H1 (cell line): ENCODE measurements at regions not wholly inside any gene's neighbourhood (a gene's known extent, or its start where the extent isn't known, plus 50 kb on each side); places are given as distances from the start of the nearest gene placed in this dataset.

Source experiments
- KDM4A ChIP-seq: IDR thresholded peaks from one replicate; pipeline ENCODE4 v1.7.1; 2012; ENCODE audit warnings: low read depth, mild to moderate bottlenecking, moderate library complexity, low read length, inconsistent platforms; ENCODE audit not compliant: severe bottlenecking
- POLR2A ChIP-seq, 2 experiments: IDR thresholded peaks; 1 replicate in 1 of 2; 2 replicates in 1 of 2; pipeline ENCODE4 v1.6.1; 2011; ENCODE audit warnings: low read depth in 2 of 2, low read length in 2 of 2, mild to moderate bottlenecking in 2 of 2; ENCODE audit errors: control extremely low read depth in 1 of 2
- RBBP5 ChIP-seq: IDR thresholded peaks from 2 replicates; pipeline ENCODE4 v1.7.1; 2012; ENCODE audit warnings: low read depth, mild to moderate bottlenecking, inconsistent platforms, low read length, moderate library complexity, borderline replicate concordance
- RNF2 ChIP-seq: fragments of 200-900, 300-1000 bp; sonication (generic); IDR thresholded peaks from 2 replicates; pipeline ENCODE4 v1.7.1; 2016; ENCODE audit warnings: borderline replicate concordance, low read depth, mild to moderate bottlenecking, antibody characterized with exemption, low read length; ENCODE audit not compliant: poor library complexity, severe bottlenecking; ENCODE audit errors: missing control alignments

DNA sequence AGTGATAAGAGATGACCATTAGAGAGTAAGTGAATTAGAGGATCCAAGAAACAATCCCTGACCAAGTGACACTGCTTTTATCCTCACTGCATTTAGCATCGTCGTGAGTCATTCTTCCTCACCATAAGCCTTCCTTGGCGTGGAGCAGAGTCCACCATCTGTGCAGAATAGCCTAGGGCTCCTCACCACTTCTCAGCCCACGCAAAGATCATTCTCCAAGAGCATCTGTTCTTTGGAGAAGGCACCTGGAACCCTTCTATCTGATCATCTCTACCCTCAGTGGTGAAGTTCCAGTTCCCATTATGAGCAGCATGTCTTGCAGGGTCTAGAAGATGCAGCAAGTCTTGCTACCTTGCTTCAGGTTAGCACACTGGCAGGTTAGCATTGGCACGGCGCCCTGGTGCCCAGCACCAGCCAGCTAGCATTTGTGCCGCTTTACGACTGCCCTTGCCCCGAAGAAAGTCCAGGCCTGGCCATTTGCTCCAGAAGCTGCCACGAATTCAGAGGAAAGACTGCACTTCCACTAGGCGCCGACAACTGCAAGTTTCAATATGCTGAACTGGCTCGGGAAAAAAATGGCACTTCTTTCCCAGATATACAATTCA, 225.8 kb downstream of the TTC32 start (continued):
- no peak for TF ChIP-seq KDM4A
- no peak for TF ChIP-seq POLR2A (IDR thresholded peaks at IDR 0.05; ENCODE audit: control extremely low read depth in 1 of 2, low read depth in 2 of 2, low read length in 2 of 2)
- no peak for TF ChIP-seq RNF2
- TF ChIP-seq RBBP5 = no peak
